Upper lobe of left lung (tissue), 4 donors: ENCODE measurements at regions not wholly inside any gene's neighbourhood (a gene's known extent, or its start where the extent isn't known, plus 50 kb on each side); places are given as distances from the start of the nearest gene placed in this dataset.

ENCODE experiments used
- POLR2A ChIP-seq, 4 donors: fragments of 450-650 bp; IDR thresholded peaks; one replicate each; pipeline ENCODE4 v1.5.1; 2016 to 2017; ENCODE audit warnings: antibody characterized with exemption in 4 of 4, mild to moderate bottlenecking in 2 of 4
- TF ChIP-seq, protein P1 (sequence below), 6 experiments: fragments of 450-650 bp in 4 of 6; fragments of 200-600 bp in 2 of 6; sonication (generic) in 2 of 6; IDR thresholded peaks; one replicate each; pipeline ENCODE4 v1.5.1; 2016 to 2019; ENCODE audit warnings: antibody characterized with exemption in 6 of 6

DNA sequence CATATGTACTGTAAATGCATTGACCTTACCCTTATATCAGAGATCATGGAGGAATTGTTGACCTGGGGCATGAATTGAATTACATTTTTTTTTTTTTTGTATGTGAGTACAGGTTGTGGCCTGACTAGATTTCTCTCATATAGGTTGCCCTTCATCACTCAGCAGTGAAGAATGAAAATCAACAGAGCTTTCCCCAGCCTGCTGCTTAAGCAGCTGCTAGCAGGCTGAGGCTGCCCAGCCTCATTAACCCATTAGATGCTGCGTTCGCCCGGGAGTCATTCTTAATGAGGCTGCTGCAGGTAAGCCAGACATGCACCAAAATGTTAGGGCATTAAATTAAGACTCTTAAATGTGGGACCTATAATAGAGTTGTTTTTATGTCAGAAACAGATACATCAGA is 236.0 kb downstream of the ETNK1 start:
- TF ChIP-seq POLR2A (IDR thresholded peaks at IDR 0.05) = no peak
- TF ChIP-seq, protein P1, sequence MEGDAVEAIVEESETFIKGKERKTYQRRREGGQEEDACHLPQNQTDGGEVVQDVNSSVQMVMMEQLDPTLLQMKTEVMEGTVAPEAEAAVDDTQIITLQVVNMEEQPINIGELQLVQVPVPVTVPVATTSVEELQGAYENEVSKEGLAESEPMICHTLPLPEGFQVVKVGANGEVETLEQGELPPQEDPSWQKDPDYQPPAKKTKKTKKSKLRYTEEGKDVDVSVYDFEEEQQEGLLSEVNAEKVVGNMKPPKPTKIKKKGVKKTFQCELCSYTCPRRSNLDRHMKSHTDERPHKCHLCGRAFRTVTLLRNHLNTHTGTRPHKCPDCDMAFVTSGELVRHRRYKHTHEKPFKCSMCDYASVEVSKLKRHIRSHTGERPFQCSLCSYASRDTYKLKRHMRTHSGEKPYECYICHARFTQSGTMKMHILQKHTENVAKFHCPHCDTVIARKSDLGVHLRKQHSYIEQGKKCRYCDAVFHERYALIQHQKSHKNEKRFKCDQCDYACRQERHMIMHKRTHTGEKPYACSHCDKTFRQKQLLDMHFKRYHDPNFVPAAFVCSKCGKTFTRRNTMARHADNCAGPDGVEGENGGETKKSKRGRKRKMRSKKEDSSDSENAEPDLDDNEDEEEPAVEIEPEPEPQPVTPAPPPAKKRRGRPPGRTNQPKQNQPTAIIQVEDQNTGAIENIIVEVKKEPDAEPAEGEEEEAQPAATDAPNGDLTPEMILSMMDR (IDR thresholded peaks at IDR 0.05) = no peak
